ENCODE measurements at regions not wholly inside any gene's neighbourhood (a gene's known extent, or its start where the extent isn't known, plus 50 kb on each side); places are given as distances from the start of the nearest gene placed in this dataset.
A peak's percentile ranks its signal among the peaks of the same experiment; 100 is the strongest.

DNA sequence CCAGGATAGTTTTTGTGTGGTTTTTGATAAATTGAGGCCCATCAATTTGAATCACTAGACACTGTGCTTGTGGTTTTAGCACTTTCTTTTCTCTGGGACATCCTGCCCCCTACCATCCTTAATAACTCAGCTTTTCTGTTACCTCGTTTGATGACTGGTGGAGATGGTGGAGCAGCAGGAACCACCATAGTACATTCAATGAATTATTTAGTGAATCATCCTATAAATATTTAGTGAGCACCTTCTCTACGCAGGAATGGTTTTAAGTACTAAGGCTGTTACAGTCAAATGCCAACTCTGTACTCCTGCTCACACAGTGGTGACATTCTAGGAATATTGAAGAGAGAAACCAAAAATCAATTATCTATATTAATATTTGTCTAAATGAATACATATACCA is 585.2 kb downstream of the HAO1 start:
- H3K27me3 ChIP-seq (ENCODE audit: control insufficient read depth, insufficient read depth, low read length, poor library complexity, severe bottlenecking): no peaks in the 10 kb centered on the region
- Mint-ChIP-seq H3K36me3 (ENCODE audit: low read depth) (no peaks in the 10 kb centered on the region), H3K9me3 (no peaks in the 10 kb centered on the region), H3K27me3 (ENCODE audit: insufficient read depth) (no peaks in the 10 kb centered on the region), H3K4me3 (no peak overlapping the region), H3K27ac (no peak overlapping the region), H3K4me1 (no peaks in the 10 kb centered on the region)
- TF ChIP-seq, protein P1, sequence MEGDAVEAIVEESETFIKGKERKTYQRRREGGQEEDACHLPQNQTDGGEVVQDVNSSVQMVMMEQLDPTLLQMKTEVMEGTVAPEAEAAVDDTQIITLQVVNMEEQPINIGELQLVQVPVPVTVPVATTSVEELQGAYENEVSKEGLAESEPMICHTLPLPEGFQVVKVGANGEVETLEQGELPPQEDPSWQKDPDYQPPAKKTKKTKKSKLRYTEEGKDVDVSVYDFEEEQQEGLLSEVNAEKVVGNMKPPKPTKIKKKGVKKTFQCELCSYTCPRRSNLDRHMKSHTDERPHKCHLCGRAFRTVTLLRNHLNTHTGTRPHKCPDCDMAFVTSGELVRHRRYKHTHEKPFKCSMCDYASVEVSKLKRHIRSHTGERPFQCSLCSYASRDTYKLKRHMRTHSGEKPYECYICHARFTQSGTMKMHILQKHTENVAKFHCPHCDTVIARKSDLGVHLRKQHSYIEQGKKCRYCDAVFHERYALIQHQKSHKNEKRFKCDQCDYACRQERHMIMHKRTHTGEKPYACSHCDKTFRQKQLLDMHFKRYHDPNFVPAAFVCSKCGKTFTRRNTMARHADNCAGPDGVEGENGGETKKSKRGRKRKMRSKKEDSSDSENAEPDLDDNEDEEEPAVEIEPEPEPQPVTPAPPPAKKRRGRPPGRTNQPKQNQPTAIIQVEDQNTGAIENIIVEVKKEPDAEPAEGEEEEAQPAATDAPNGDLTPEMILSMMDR (conservative IDR thresholded peaks at IDR 0.05): no peak
- WGBS, 2 experiments (ENCODE audit: insufficient coverage in 1 of 2, insufficient read length in 1 of 2): 100% methylated on average over 1 of the region's 2 CpGs; no CpG with 5 or more reads in 1 of the 2 experiments
- no peak overlapping the region for H3K9ac ChIP-seq (ENCODE audit: extremely low read depth, low read length, poor library complexity, severe bottlenecking)
- H3K9me3 ChIP-seq (ENCODE audit: control insufficient read depth, low read length): no peaks in the 10 kb centered on the region
- no peak for DNase-seq
- no peaks in the 10 kb centered on the region for H3K36me3 ChIP-seq (ENCODE audit: control insufficient read depth, insufficient read depth, low read length)
- H3K27ac ChIP-seq (ENCODE audit: low read depth, low read length): no peak overlapping the region
- H3K4me1 ChIP-seq (ENCODE audit: control insufficient read depth, insufficient read depth, low read length): no peaks in the 10 kb centered on the region
- no peak overlapping the region for H3K4me3 ChIP-seq (ENCODE audit: low read length)

DNA sequence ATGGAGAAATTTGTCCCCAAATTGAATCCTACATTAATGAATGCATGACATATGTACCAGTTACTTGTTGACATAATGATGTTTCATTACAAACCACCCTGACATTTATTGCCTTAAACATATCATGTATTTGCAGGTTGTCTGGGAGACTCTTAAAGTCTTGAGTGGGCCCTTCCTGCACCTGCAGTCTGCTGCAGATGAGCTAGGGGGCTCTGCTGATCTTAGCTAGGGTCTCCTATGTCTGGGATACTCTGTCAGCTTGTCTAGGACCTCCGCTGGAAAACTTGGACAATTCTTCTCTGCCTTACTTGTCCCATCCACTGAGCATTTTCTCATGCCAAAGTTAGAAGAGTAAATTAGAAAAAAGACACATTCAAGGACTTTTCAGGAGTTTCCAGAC is 581.6 kb downstream of the HAO1 start:
- Mint-ChIP-seq H3K27ac (no peak overlapping the region), H3K4me1 (peaks cover 17% of the 10 kb centered on the region), H3K9me3 (peaks cover 2% of the 10 kb centered on the region), H3K36me3 (ENCODE audit: low read depth) (no peaks in the 10 kb centered on the region), H3K27me3 (ENCODE audit: insufficient read depth) (peaks cover 1% of the 10 kb centered on the region), H3K4me3 (no peak overlapping the region)
- TF ChIP-seq, protein P1 (conservative IDR thresholded peaks at IDR 0.05): peak; percentile 77
- WGBS, 2 experiments (ENCODE audit: insufficient coverage in 1 of 2, insufficient read length in 1 of 2): 71 to 92% methylated on average over 1 of the region's 1 CpG
- H3K27me3 ChIP-seq (ENCODE audit: control insufficient read depth, insufficient read depth, low read length, poor library complexity, severe bottlenecking): no peaks in the 10 kb centered on the region
- peaks cover 11% of the 10 kb centered on the region for H3K4me1 ChIP-seq (ENCODE audit: control insufficient read depth, insufficient read depth, low read length)
- H3K9me3 ChIP-seq (ENCODE audit: control insufficient read depth, low read length): no peaks in the 10 kb centered on the region
- no peak overlapping the region for H3K27ac ChIP-seq (ENCODE audit: low read depth, low read length)
- H3K4me3 ChIP-seq (ENCODE audit: low read length): no peak overlapping the region
- peak; percentile 50 for DNase-seq
- no peak overlapping the region for H3K9ac ChIP-seq (ENCODE audit: extremely low read depth, low read length, poor library complexity, severe bottlenecking)
- H3K36me3 ChIP-seq (ENCODE audit: control insufficient read depth, insufficient read depth, low read length): no peaks in the 10 kb centered on the region

DNA sequence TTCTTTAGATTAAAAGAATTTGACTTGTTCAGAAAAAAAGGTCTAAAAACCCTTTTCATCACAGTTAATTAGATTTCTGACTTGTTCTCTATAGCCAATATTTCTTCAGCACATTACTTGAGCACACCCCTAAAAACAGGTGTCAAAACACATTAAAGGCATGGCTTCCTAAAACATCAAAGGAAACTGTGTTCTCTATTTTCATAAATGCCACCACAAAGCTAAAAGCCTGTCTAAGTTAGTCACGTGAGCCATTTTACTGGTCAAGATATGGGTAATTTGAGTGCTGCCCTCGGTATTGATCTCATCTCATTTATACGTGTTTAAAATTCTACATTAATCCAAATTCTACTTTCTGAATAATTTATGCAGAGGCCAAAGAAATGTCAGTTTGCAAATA is 580.5 kb downstream of the HAO1 start:
- no peak overlapping the region for H3K27ac Mint-ChIP-seq
- Histone ChIP-seq H3K36me3 (ENCODE audit: control insufficient read depth, insufficient read depth, low read length) (no peaks in the 10 kb centered on the region), H3K9ac (ENCODE audit: extremely low read depth, low read length, poor library complexity, severe bottlenecking) (no peak overlapping the region), H3K4me3 (ENCODE audit: low read length) (no peak overlapping the region), H3K4me1 (ENCODE audit: control insufficient read depth, insufficient read depth, low read length) (peaks cover 11% of the 10 kb centered on the region), H3K9me3 (ENCODE audit: control insufficient read depth, low read length) (no peaks in the 10 kb centered on the region), H3K27me3 (ENCODE audit: control insufficient read depth, insufficient read depth, low read length, poor library complexity, severe bottlenecking) (no peaks in the 10 kb centered on the region), H3K27ac (ENCODE audit: low read depth, low read length) (no peak overlapping the region)
- 98% methylated on average over 3 of the region's 3 CpGs; no CpG with 5 or more reads in 1 of the 2 experiments for WGBS, 2 experiments (ENCODE audit: insufficient coverage in 1 of 2, insufficient read length in 1 of 2)
- H3K9me3 Mint-ChIP-seq: peaks cover 8% of the 10 kb centered on the region
- peaks cover 17% of the 10 kb centered on the region for H3K4me1 Mint-ChIP-seq
- DNase-seq: no peak
- H3K36me3 Mint-ChIP-seq (ENCODE audit: low read depth): no peaks in the 10 kb centered on the region
- H3K4me3 Mint-ChIP-seq: no peak overlapping the region
- TF ChIP-seq, protein P1 (conservative IDR thresholded peaks at IDR 0.05): no peak
- peaks cover 6% of the 10 kb centered on the region for H3K27me3 Mint-ChIP-seq (ENCODE audit: insufficient read depth)

All from endodermal cell (in vitro differentiated cells).